Vagina (tissue), 2 donors: ENCODE measurements at regions not wholly inside any gene's neighbourhood (a gene's known extent, or its start where the extent isn't known, plus 50 kb on each side); places are given as distances from the start of the nearest gene placed in this dataset.

Experiments used
- DNase-seq, 2 donors: peaks; one replicate each; pipeline ENCODE4 v3.0.0-alpha.2; 2017; ENCODE audit errors: extremely low spot score in 2 of 2
- H3K27ac ChIP-seq: fragments of 200-600 bp; sonication (generic); one replicate; pipeline ENCODE4 v1.5.1; 2019
- H3K27me3 ChIP-seq: fragments of 200-600 bp; sonication (generic); one replicate; pipeline ENCODE4 v1.5.1; 2019
- H3K36me3 ChIP-seq, 2 donors: fragments of 200-600 bp; sonication (generic); one replicate each; pipeline ENCODE4 v1.5.1; 2017 to 2019
- H3K4me1 ChIP-seq: fragments of 200-600 bp; sonication (generic); one replicate; pipeline ENCODE4 v1.5.1; 2019
- H3K4me3 ChIP-seq, 2 donors: fragments of 200-600 bp; sonication (generic); 1 replicate in 1 of 2; 2 replicates in 1 of 2; pipeline ENCODE4 v1.5.1; 2016 to 2019
- H3K9me3 ChIP-seq: fragments of 200-600 bp; sonication (generic); one replicate; pipeline ENCODE4 v1.5.1; 2019
- CTCF ChIP-seq, 3 experiments: fragments of 450-650 bp in 2 of 3; fragments of 200-600 bp in 1 of 3; sonication (generic) in 1 of 3; IDR thresholded peaks; one replicate each; pipeline ENCODE4 v1.5.1; 2017 to 2019; ENCODE audit warnings: antibody characterized with exemption in 3 of 3, mild to moderate bottlenecking in 2 of 3, moderate library complexity in 2 of 3
- POLR2A ChIP-seq, 2 donors: fragments of 450-650 bp; IDR thresholded peaks; one replicate each; pipeline ENCODE4 v1.6.1; 2017; ENCODE audit warnings: antibody characterized with exemption in 2 of 2, mild to moderate bottlenecking in 2 of 2, moderate library complexity in 2 of 2
- POLR2AphosphoS5 ChIP-seq, 2 donors: sonication (generic); formaldehyde crosslinking; IDR thresholded peaks; one replicate each; pipeline ENCODE4 v1.9.0; 2017; ENCODE audit warnings: antibody characterized with exemption in 2 of 2, mild to moderate bottlenecking in 2 of 2, low read depth in 1 of 2; ENCODE audit not compliant: insufficient read depth in 1 of 2
- intact Hi-C: fragments of 100-400 bp; cut with DNase I; formaldehyde crosslinking; loops from one replicate; pipeline ENCODE4 v1.15.1; 2023

- no peaks in the 10 kb centered on the region for H3K36me3 ChIP-seq
- no peaks in the 10 kb centered on the region for H3K4me1 ChIP-seq
- TF ChIP-seq POLR2AphosphoS5 (IDR thresholded peaks at IDR 0.05; ENCODE audit: insufficient read depth in 1 of 2, low read depth in 1 of 2) (no peak), POLR2A (IDR thresholded peaks at IDR 0.05) (no peak), CTCF (IDR thresholded peaks at IDR 0.05) (no peak)
- no peak overlapping the region for H3K27ac ChIP-seq
- H3K27me3 ChIP-seq, result no peaks in the 10 kb centered on the region
- intact Hi-C loops, result no loop called here
- no peak overlapping the region for H3K4me3 ChIP-seq
- no peak for DNase-seq
- no peaks in the 10 kb centered on the region for H3K9me3 ChIP-seq
Observed at GRCh38 chr13:43994999-43995859, 115.5 kb downstream of the LACC1 start.

- Histone ChIP-seq H3K4me3 (no peak overlapping the region), H3K4me1 (no peaks in the 10 kb centered on the region), H3K27me3 (no peaks in the 10 kb centered on the region), H3K27ac (no peak overlapping the region), H3K36me3 (no peaks in the 10 kb centered on the region), H3K9me3 (no peaks in the 10 kb centered on the region)
- intact Hi-C loops, result no loop called here
- no peak for TF ChIP-seq POLR2AphosphoS5 (IDR thresholded peaks at IDR 0.05; ENCODE audit: insufficient read depth in 1 of 2, low read depth in 1 of 2)
- no peak for TF ChIP-seq CTCF (IDR thresholded peaks at IDR 0.05)
- TF ChIP-seq POLR2A (IDR thresholded peaks at IDR 0.05), result no peak
- DNase-seq, result no peak
Observed at GRCh38 chr13:43996221-43996620, 116.5 kb downstream of the LACC1 start.

- Histone ChIP-seq H3K36me3 (no peaks in the 10 kb centered on the region), H3K27me3 (no peaks in the 10 kb centered on the region), H3K4me1 (no peaks in the 10 kb centered on the region), H3K4me3 (no peak overlapping the region), H3K9me3 (no peaks in the 10 kb centered on the region), H3K27ac (no peak overlapping the region)
- TF ChIP-seq CTCF (IDR thresholded peaks at IDR 0.05) (no peak), POLR2A (IDR thresholded peaks at IDR 0.05) (no peak), POLR2AphosphoS5 (IDR thresholded peaks at IDR 0.05; ENCODE audit: insufficient read depth in 1 of 2, low read depth in 1 of 2) (no peak)
- DNase-seq, result no peak
- intact Hi-C loops, result no loop called here
Observed at GRCh38 chr13:44003481-44003880, 123.8 kb downstream of the LACC1 start.

GRCh38 chr13:44004878-44005277 is 125.2 kb downstream of the LACC1 start:
- Histone ChIP-seq H3K27me3 (no peaks in the 10 kb centered on the region), H3K4me3 (no peak overlapping the region), H3K4me1 (no peaks in the 10 kb centered on the region), H3K9me3 (no peaks in the 10 kb centered on the region), H3K36me3 (no peaks in the 10 kb centered on the region), H3K27ac (no peak overlapping the region)
- TF ChIP-seq POLR2A (IDR thresholded peaks at IDR 0.05) (no peak), CTCF (IDR thresholded peaks at IDR 0.05) (no peak), POLR2AphosphoS5 (IDR thresholded peaks at IDR 0.05; ENCODE audit: insufficient read depth in 1 of 2, low read depth in 1 of 2) (no peak)
- no peak for DNase-seq
- intact Hi-C loops, result no loop called here

- H3K9me3 ChIP-seq, result no peaks in the 10 kb centered on the region
- no peaks in the 10 kb centered on the region for H3K4me1 ChIP-seq
- H3K4me3 ChIP-seq, result no peak overlapping the region
- no peak for TF ChIP-seq CTCF (IDR thresholded peaks at IDR 0.05)
- TF ChIP-seq POLR2AphosphoS5 (IDR thresholded peaks at IDR 0.05; ENCODE audit: insufficient read depth in 1 of 2, low read depth in 1 of 2), result no peak
- no peak for TF ChIP-seq POLR2A (IDR thresholded peaks at IDR 0.05)
- intact Hi-C loops, result no loop called here
- H3K27ac ChIP-seq, result no peak overlapping the region
- DNase-seq, result no peak
- no peaks in the 10 kb centered on the region for H3K27me3 ChIP-seq
- H3K36me3 ChIP-seq, result no peaks in the 10 kb centered on the region
Observed at GRCh38 chr13:44007451-44007850, 127.7 kb downstream of the LACC1 start.
